ENCODE measurements at regions not wholly inside any gene's neighbourhood (a gene's known extent, or its start where the extent isn't known, plus 50 kb on each side); places are given as distances from the start of the nearest gene placed in this dataset.

GRCh38 chr18:29930231-29930630, 1112.3 kb downstream of the DSC3 start:
- peaks cover 26% of the 10 kb centered on the region for H3K9me3 Mint-ChIP-seq
- no peaks in the 10 kb centered on the region for H3K4me1 Mint-ChIP-seq
- no peaks in the 10 kb centered on the region for H3K27me3 Mint-ChIP-seq
- H3K36me3 Mint-ChIP-seq (ENCODE audit: low read depth): no peaks in the 10 kb centered on the region
- no peak overlapping the region for H3K4me3 Mint-ChIP-seq
- no peak for ATAC-seq (replicated peaks)
- no peak overlapping the region for H3K27ac Mint-ChIP-seq

- H3K27ac Mint-ChIP-seq: no peak overlapping the region
- peaks cover 27% of the 10 kb centered on the region for H3K9me3 Mint-ChIP-seq
- no peaks in the 10 kb centered on the region for H3K27me3 Mint-ChIP-seq
These were observed 1114.5 kb downstream of the DSC3 start for GRCh38 chr18:29928081-29928480.

GRCh38 chr18:29925566-29925965, 1117.0 kb downstream of the DSC3 start:
- H3K9me3 Mint-ChIP-seq: peaks cover 27% of the 10 kb centered on the region
- H3K36me3 Mint-ChIP-seq (ENCODE audit: low read depth): no peaks in the 10 kb centered on the region
- no peak for ATAC-seq (replicated peaks)
- H3K27me3 Mint-ChIP-seq: no peaks in the 10 kb centered on the region
- H3K27ac Mint-ChIP-seq: no peak overlapping the region
- no peaks in the 10 kb centered on the region for H3K4me1 Mint-ChIP-seq
- no peak overlapping the region for H3K4me3 Mint-ChIP-seq

More at GRCh38 chr18:29928081-29928480, 1114.5 kb downstream of the DSC3 start:
- Mint-ChIP-seq H3K36me3 (ENCODE audit: low read depth) (no peaks in the 10 kb centered on the region), H3K4me1 (no peaks in the 10 kb centered on the region), H3K4me3 (no peak overlapping the region)
- ATAC-seq (replicated peaks): no peak

- ATAC-seq (replicated peaks): no peak
- no peaks in the 10 kb centered on the region for H3K36me3 Mint-ChIP-seq (ENCODE audit: low read depth)
- peaks cover 31% of the 10 kb centered on the region for H3K9me3 Mint-ChIP-seq
- H3K27me3 Mint-ChIP-seq: no peaks in the 10 kb centered on the region
- no peaks in the 10 kb centered on the region for H3K4me1 Mint-ChIP-seq
- H3K4me3 Mint-ChIP-seq: no peak overlapping the region
- H3K27ac Mint-ChIP-seq: no peak overlapping the region
These were observed 1130.2 kb downstream of the DSC3 start for GRCh38 chr18:29912351-29912750.

- no peaks in the 10 kb centered on the region for H3K36me3 Mint-ChIP-seq (ENCODE audit: low read depth)
- H3K27ac Mint-ChIP-seq: no peak overlapping the region
- no peaks in the 10 kb centered on the region for H3K27me3 Mint-ChIP-seq
- no peaks in the 10 kb centered on the region for H3K4me1 Mint-ChIP-seq
- H3K4me3 Mint-ChIP-seq: no peak overlapping the region
- H3K9me3 Mint-ChIP-seq: peaks cover 17% of the 10 kb centered on the region
- no peak for ATAC-seq (replicated peaks)
These were observed 1149.5 kb downstream of the DSC3 start for GRCh38 chr18:29892960-29893558.

GRCh38 chr18:29883114-29883513, 1159.4 kb downstream of the DSC3 start:
- H3K36me3 Mint-ChIP-seq (ENCODE audit: low read depth): no peaks in the 10 kb centered on the region

GRCh38 chr18:29882620-29883019, 1159.9 kb downstream of the DSC3 start:
- no peak for ATAC-seq (replicated peaks)
- H3K4me3 Mint-ChIP-seq: no peak overlapping the region
- no peaks in the 10 kb centered on the region for H3K36me3 Mint-ChIP-seq (ENCODE audit: low read depth)
- no peak overlapping the region for H3K27ac Mint-ChIP-seq
- peaks cover 4% of the 10 kb centered on the region for H3K9me3 Mint-ChIP-seq
- no peaks in the 10 kb centered on the region for H3K27me3 Mint-ChIP-seq
- H3K4me1 Mint-ChIP-seq: no peaks in the 10 kb centered on the region

More at GRCh38 chr18:29883114-29883513, 1159.4 kb downstream of the DSC3 start:
- Mint-ChIP-seq H3K4me3 (no peak overlapping the region), H3K27ac (no peak overlapping the region), H3K4me1 (no peaks in the 10 kb centered on the region), H3K27me3 (no peaks in the 10 kb centered on the region), H3K9me3 (peaks cover 4% of the 10 kb centered on the region)
- ATAC-seq (replicated peaks): no peak

GRCh38 chr18:29879763-29880162, 1162.8 kb downstream of the DSC3 start:
- Mint-ChIP-seq H3K4me1 (no peaks in the 10 kb centered on the region), H3K9me3 (peaks cover 12% of the 10 kb centered on the region), H3K27me3 (no peaks in the 10 kb centered on the region), H3K4me3 (no peak overlapping the region), H3K36me3 (ENCODE audit: low read depth) (no peaks in the 10 kb centered on the region), H3K27ac (no peak overlapping the region)
- no peak for ATAC-seq (replicated peaks)

GRCh38 chr18:29874519-29875098, 1167.9 kb downstream of the DSC3 start:
- H3K4me3 Mint-ChIP-seq: no peak overlapping the region
- H3K9me3 Mint-ChIP-seq: peaks cover 14% of the 10 kb centered on the region
- no peaks in the 10 kb centered on the region for H3K4me1 Mint-ChIP-seq
- H3K36me3 Mint-ChIP-seq (ENCODE audit: low read depth): no peaks in the 10 kb centered on the region
- no peak for ATAC-seq (replicated peaks)
- no peaks in the 10 kb centered on the region for H3K27me3 Mint-ChIP-seq
- no peak overlapping the region for H3K27ac Mint-ChIP-seq

- Mint-ChIP-seq H3K4me3 (no peak overlapping the region), H3K36me3 (ENCODE audit: low read depth) (no peaks in the 10 kb centered on the region), H3K9me3 (peaks cover 18% of the 10 kb centered on the region), H3K27me3 (no peaks in the 10 kb centered on the region), H3K4me1 (no peaks in the 10 kb centered on the region), H3K27ac (no peak overlapping the region)
- ATAC-seq (replicated peaks): no peak
These were observed 1169.3 kb downstream of the DSC3 start for GRCh38 chr18:29873211-29873610.

- Mint-ChIP-seq H3K27me3 (no peaks in the 10 kb centered on the region), H3K36me3 (ENCODE audit: low read depth) (no peaks in the 10 kb centered on the region), H3K4me1 (no peaks in the 10 kb centered on the region), H3K4me3 (no peak overlapping the region), H3K27ac (no peak overlapping the region), H3K9me3 (peaks cover 11% of the 10 kb centered on the region)
- no peak for ATAC-seq (replicated peaks)
These were observed 1171.3 kb downstream of the DSC3 start for GRCh38 chr18:29871246-29871645.

- H3K9me3 Mint-ChIP-seq: peaks cover 14% of the 10 kb centered on the region
- H3K36me3 Mint-ChIP-seq (ENCODE audit: low read depth): no peaks in the 10 kb centered on the region
- H3K4me1 Mint-ChIP-seq: no peaks in the 10 kb centered on the region
- H3K4me3 Mint-ChIP-seq: no peak overlapping the region
- ATAC-seq (replicated peaks): no peak
- H3K27ac Mint-ChIP-seq: no peak overlapping the region
- no peaks in the 10 kb centered on the region for H3K27me3 Mint-ChIP-seq
These were observed 1179.7 kb downstream of the DSC3 start for GRCh38 chr18:29862824-29863223.

GRCh38 chr18:29855637-29856036, 1186.9 kb downstream of the DSC3 start:
- no peak overlapping the region for H3K4me3 Mint-ChIP-seq
- no peaks in the 10 kb centered on the region for H3K36me3 Mint-ChIP-seq (ENCODE audit: low read depth)
- H3K4me1 Mint-ChIP-seq: no peaks in the 10 kb centered on the region
- no peaks in the 10 kb centered on the region for H3K27me3 Mint-ChIP-seq
- no peak for ATAC-seq (replicated peaks)
- no peak overlapping the region for H3K27ac Mint-ChIP-seq
- peaks cover 18% of the 10 kb centered on the region for H3K9me3 Mint-ChIP-seq

GRCh38 chr18:29853126-29853525, 1189.4 kb downstream of the DSC3 start:
- peaks cover 13% of the 10 kb centered on the region for H3K9me3 Mint-ChIP-seq
- ATAC-seq (replicated peaks): no peak
- no peak overlapping the region for H3K4me3 Mint-ChIP-seq
- H3K27ac Mint-ChIP-seq: no peak overlapping the region
- no peaks in the 10 kb centered on the region for H3K36me3 Mint-ChIP-seq (ENCODE audit: low read depth)
- H3K27me3 Mint-ChIP-seq: no peaks in the 10 kb centered on the region
- no peaks in the 10 kb centered on the region for H3K4me1 Mint-ChIP-seq

GRCh38 chr18:29849144-29849543, 1193.4 kb downstream of the DSC3 start:
- no peaks in the 10 kb centered on the region for H3K36me3 Mint-ChIP-seq (ENCODE audit: low read depth)

More at GRCh38 chr18:29849144-29849543, 1193.4 kb downstream of the DSC3 start:
- Mint-ChIP-seq H3K27me3 (no peaks in the 10 kb centered on the region), H3K9me3 (peaks cover 18% of the 10 kb centered on the region), H3K27ac (no peak overlapping the region), H3K4me3 (no peak overlapping the region), H3K4me1 (no peaks in the 10 kb centered on the region)
- no peak for ATAC-seq (replicated peaks)

Data from activated T-helper 17 cell treated with anti-CD3 and anti-CD28 coated beads, Interleukin-2, amount 50 U/mL, for 72 hours (primary cell).